T-helper 1 cell treated with Interleukin-12 subunit alpha and Interleukin-12 subunit beta and Interleukin-4 antibody, amounts not matched to agents 30 μg/mL and 1 μg/mL, for 36 hours (primary cell): ENCODE measurements at regions not wholly inside any gene's neighbourhood (a gene's known extent, or its start where the extent isn't known, plus 50 kb on each side); places are given as distances from the start of the nearest gene placed in this dataset.

Experiments used
- H3K27ac Mint-ChIP-seq: one replicate; pipeline ENCODE4 v1.8.0; 2021; ENCODE audit warnings: mild to moderate bottlenecking, mixed read lengths
- H3K27me3 Mint-ChIP-seq: one replicate; pipeline ENCODE4 v1.8.0; 2021; ENCODE audit warnings: low read depth, mixed read lengths
- H3K36me3 Mint-ChIP-seq: one replicate; pipeline ENCODE4 v1.8.0; 2021; ENCODE audit warnings: low read depth, mixed read lengths
- H3K4me1 Mint-ChIP-seq: one replicate; pipeline ENCODE4 v1.8.0; 2021; ENCODE audit warnings: low read depth, mixed read lengths
- H3K4me3 Mint-ChIP-seq: one replicate; pipeline ENCODE4 v1.8.0; 2021; ENCODE audit warnings: mild to moderate bottlenecking, moderate library complexity, mixed read lengths
- H3K9me3 Mint-ChIP-seq: one replicate; pipeline ENCODE4 v1.8.0; 2021; ENCODE audit warnings: mixed read lengths

DNA sequence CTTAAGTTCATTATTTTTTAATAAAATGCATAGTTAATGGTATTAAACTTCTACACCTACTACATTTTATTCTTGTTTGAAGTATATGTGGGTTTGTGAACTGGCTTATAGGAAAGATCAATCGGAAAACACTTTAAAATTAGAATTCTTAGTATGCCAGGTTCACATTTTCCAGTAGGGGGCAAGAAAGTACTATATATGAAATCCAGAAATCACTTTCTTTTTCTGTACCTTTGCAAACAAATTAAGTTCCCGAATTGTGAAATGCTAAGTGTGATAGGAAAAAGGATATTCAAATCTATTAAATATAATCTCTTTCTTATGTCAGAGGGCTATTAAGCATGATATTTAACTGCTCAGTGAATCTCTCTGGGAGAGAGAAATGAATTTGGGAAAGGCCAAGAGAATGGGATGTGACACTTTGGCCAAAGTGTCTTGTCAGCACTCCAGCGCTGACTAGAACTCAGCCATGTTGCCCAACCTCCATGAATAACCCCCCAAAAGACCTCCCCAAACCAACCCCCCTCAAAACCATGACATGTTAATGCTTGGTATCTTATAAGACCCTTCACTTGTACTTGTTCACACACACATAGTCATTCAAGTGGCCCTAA, 122.6 kb upstream of the SLC10A2 start:
- H3K27me3 Mint-ChIP-seq, result no peaks in the 10 kb centered on the region
- H3K4me3 Mint-ChIP-seq, result no peak overlapping the region
- H3K4me1 Mint-ChIP-seq, result no peaks in the 10 kb centered on the region
- H3K9me3 Mint-ChIP-seq, result no peaks in the 10 kb centered on the region
- H3K36me3 Mint-ChIP-seq, result no peaks in the 10 kb centered on the region
- no peak overlapping the region for H3K27ac Mint-ChIP-seq

DNA sequence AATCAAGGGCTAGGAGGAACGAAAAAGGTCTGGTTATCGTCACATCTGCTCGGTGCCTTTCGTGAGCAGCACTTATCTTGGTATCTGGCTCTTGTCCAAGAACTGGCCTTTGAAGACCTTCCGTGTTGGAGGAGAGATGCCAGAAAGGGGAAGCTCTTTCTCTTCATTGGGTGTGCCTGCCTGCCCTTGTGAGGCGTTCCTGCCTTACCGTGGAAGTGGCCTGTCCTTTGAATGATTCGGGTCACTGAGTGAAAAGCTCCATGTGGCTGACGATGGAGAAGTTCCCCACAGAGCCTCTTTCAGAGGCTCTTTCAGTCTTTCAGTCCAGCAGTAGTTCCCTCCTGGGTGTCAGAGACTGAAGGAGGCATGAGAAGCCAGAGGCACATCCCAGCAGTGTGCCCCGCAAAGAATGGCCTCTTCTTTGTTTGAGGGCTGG, 121.5 kb upstream of the SLC10A2 start:
- Mint-ChIP-seq H3K27me3 (no peaks in the 10 kb centered on the region), H3K4me1 (no peaks in the 10 kb centered on the region), H3K27ac (no peak overlapping the region), H3K36me3 (no peaks in the 10 kb centered on the region), H3K4me3 (no peak overlapping the region), H3K9me3 (no peaks in the 10 kb centered on the region)

GRCh38 chr13:103184413-103184812, 118.2 kb upstream of the SLC10A2 start:
- Mint-ChIP-seq H3K36me3 (no peaks in the 10 kb centered on the region), H3K9me3 (no peaks in the 10 kb centered on the region), H3K27ac (no peak overlapping the region), H3K4me3 (no peak overlapping the region), H3K27me3 (no peaks in the 10 kb centered on the region), H3K4me1 (no peaks in the 10 kb centered on the region)

GRCh38 chr13:103178986-103179943, 113.0 kb upstream of the SLC10A2 start:
- no peaks in the 10 kb centered on the region for H3K27me3 Mint-ChIP-seq
- no peak overlapping the region for H3K27ac Mint-ChIP-seq
- no peaks in the 10 kb centered on the region for H3K36me3 Mint-ChIP-seq
- H3K9me3 Mint-ChIP-seq, result peaks cover 4% of the 10 kb centered on the region
- no peaks in the 10 kb centered on the region for H3K4me1 Mint-ChIP-seq
- no peak overlapping the region for H3K4me3 Mint-ChIP-seq

DNA sequence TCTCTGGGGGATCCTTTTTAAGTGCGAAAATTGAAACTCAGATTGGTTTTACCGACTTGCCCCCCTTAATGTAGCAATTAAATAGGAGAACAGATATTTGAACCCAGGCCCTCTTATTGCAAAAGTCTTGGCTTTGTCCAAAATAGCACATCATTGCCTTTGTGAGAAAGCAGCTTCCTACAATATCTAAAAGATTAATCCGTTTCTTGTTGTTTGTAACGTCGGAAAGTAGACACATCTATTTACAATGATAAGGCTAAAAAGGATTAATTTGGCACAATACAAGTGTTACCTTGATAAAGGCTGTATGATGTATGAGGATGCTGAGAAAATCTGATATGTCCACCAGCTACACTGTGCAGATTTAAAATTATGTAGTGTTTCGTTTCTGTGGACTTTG, 108.7 kb upstream of the SLC10A2 start:
- peaks cover 4% of the 10 kb centered on the region for H3K9me3 Mint-ChIP-seq
- H3K4me1 Mint-ChIP-seq, result no peaks in the 10 kb centered on the region
- no peaks in the 10 kb centered on the region for H3K27me3 Mint-ChIP-seq
- H3K36me3 Mint-ChIP-seq, result no peaks in the 10 kb centered on the region
- no peak overlapping the region for H3K4me3 Mint-ChIP-seq
- H3K27ac Mint-ChIP-seq, result no peak overlapping the region

DNA sequence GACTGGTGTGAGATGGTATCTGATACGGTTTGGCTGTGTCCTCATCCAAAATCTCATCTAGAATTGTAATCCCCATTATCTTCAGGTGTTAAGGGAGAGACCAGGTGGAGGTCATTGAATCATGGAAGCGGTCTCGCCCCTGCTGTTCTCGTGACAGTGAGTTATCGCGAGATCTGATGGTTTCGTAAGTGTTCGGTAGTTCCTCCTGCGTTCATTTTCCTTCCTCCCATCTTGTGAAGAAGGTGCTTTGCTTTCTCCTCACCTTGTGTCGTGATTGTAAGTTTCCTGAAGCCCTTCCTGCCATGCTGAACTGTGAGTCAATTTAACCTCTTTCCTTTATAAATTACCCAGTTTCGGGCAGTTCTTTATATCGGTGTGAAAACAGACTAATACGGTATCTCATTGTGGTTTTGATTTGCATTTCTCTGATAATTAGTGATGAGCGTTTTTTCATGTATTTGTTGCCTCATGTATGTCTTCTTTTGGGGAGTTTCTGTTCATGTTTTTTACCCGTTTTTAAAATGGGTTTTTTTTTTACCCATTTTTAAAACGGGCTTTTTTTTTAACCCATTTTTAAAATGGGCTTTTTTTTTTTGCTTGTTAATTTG, 102.8 kb upstream of the SLC10A2 start:
- H3K27me3 Mint-ChIP-seq, result no peaks in the 10 kb centered on the region
- no peak overlapping the region for H3K4me3 Mint-ChIP-seq

DNA sequence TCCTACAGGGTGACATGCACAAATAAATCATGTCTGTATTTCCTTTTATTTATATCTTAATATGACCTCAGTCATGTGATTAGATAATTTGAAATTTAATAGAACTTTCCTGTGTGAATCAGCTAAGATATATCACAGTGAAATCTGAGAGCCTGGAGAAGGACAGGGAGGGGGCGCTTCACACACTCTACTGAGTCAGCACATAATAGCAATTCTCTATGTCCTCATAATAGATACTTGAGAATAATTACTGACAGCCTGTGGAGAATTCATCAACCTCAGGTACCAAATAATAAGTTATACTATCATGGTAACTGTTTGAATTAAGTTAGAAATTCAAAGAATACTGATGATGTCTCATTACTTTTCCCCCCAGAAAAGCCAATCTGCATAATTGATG, 98.0 kb upstream of the SLC10A2 start:
- no peaks in the 10 kb centered on the region for H3K4me1 Mint-ChIP-seq
- H3K36me3 Mint-ChIP-seq, result no peaks in the 10 kb centered on the region
- H3K4me3 Mint-ChIP-seq, result no peak overlapping the region
- H3K27me3 Mint-ChIP-seq, result no peaks in the 10 kb centered on the region
- H3K27ac Mint-ChIP-seq, result no peak overlapping the region
- no peaks in the 10 kb centered on the region for H3K9me3 Mint-ChIP-seq

More for the DNA sequence above, 102.8 kb upstream of the SLC10A2 start:
- Mint-ChIP-seq H3K9me3 (no peaks in the 10 kb centered on the region), H3K27ac (no peak overlapping the region), H3K36me3 (no peaks in the 10 kb centered on the region), H3K4me1 (no peaks in the 10 kb centered on the region)

DNA sequence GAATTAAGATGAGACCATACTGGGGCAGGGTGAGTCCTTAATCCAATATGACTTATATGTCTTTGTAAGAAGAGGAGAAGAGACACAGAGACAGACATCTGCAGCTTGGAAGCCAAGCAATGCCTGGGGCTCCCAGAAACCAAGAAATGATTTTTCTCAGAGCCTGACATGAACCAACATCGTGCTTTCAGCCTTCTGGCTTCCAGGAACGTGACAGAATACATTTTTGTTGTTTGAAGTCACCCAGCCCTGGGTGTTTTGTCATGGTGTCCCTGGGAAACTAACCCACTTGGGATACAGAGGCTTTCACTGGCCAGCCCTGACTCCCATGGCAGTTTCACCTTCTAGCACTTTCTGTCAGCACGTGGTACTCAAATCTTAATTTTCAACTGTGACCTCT, 95.3 kb upstream of the SLC10A2 start:
- no peaks in the 10 kb centered on the region for H3K4me1 Mint-ChIP-seq
- no peaks in the 10 kb centered on the region for H3K27me3 Mint-ChIP-seq
- no peaks in the 10 kb centered on the region for H3K36me3 Mint-ChIP-seq
- no peak overlapping the region for H3K27ac Mint-ChIP-seq
- H3K9me3 Mint-ChIP-seq, result no peaks in the 10 kb centered on the region
- H3K4me3 Mint-ChIP-seq, result no peak overlapping the region

DNA sequence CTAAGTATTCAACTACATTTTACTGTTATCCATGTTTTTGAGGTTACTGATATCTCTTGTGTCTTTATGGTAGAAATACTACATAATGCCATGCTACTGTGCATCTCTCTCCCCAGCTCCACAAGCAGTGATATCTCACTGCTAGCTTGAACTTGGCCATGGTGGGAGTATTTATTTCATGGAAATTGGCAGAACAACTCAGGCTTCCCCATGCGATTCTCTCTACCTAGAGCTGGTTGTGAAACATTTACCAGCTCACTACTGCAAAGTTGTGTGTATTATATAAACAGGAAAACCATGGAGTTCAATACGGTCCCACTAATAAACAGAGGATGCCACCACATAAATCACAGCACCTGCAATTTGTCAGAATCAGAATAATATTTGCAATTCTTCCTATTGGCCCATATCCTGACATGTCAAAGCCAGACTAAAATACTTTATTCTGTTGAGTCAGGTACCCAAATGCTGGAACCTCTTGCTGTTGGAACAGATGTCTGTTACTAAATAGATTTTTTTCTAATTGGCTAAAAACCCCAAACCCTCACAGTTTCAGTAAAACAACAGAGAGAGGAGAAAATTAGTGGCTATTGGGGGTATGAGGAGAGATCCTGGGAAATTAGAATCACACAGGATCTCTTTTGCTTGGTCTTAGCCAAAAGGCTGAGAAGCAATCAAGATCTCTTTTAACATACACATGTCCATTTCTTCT, 91.4 kb upstream of the SLC10A2 start:
- no peak overlapping the region for H3K27ac Mint-ChIP-seq
- no peaks in the 10 kb centered on the region for H3K4me1 Mint-ChIP-seq
- H3K27me3 Mint-ChIP-seq, result no peaks in the 10 kb centered on the region
- H3K36me3 Mint-ChIP-seq, result no peaks in the 10 kb centered on the region
- no peaks in the 10 kb centered on the region for H3K9me3 Mint-ChIP-seq
- no peak overlapping the region for H3K4me3 Mint-ChIP-seq

- Mint-ChIP-seq H3K4me1 (no peaks in the 10 kb centered on the region), H3K4me3 (no peak overlapping the region), H3K36me3 (no peaks in the 10 kb centered on the region), H3K9me3 (no peaks in the 10 kb centered on the region), H3K27ac (no peak overlapping the region), H3K27me3 (no peaks in the 10 kb centered on the region)
These were observed 90.8 kb upstream of the SLC10A2 start for GRCh38 chr13:103157016-103157415.

DNA sequence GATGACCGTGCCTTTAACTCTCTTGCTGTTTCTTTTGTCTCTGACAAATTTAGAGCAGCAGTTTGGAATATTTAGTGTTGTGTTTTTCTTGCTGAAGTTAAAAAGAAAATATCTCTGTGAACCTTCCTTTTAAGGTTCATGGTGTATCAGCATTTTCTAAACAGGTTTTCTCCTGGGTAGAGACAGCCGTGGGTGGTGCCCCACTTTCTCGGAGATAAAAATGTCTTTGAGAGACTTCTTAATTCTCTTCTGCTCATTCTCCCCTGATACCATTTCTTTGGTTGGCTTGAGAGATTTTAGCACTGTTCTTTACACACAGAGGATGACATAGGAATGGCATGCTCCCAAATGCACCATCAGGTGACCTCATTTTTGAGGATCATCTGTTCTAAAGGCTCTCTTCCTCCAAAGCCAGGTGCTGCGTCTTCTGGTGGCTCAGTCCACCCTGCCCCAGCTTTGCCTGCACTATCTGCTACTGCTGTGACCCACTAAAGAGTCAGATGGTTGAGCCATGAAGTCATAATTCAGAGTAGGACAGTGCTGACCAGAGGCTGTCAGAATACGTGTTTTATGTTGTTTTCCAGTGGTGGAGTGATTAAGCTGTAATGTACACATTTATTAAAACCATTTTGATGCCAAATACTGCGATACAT, 90.3 kb upstream of the SLC10A2 start:
- Mint-ChIP-seq H3K4me3 (no peak overlapping the region), H3K9me3 (no peaks in the 10 kb centered on the region), H3K27ac (no peak overlapping the region), H3K27me3 (no peaks in the 10 kb centered on the region), H3K4me1 (no peaks in the 10 kb centered on the region), H3K36me3 (no peaks in the 10 kb centered on the region)

- H3K9me3 Mint-ChIP-seq, result no peaks in the 10 kb centered on the region
These were observed 87.2 kb upstream of the SLC10A2 start for GRCh38 chr13:103153466-103153865.

DNA sequence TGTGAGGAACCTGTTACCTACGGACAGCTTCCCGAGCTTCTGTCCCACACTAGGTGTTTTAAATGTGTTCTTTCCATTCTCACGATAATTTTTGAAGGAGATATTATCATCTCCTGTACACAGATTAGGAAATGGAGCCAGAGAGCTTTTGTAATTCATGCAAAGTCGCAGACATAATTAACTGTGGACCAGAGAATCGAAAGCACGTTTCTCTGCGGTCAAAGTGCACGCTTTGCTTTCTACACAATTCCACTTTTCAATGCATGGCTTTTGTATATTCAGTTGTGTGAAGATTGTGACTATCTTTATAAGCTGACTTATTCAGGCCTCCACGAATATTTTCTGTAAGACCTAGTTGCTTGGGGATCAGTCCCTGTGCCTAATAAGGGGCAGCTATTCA, 81.7 kb upstream of the SLC10A2 start:
- H3K9me3 Mint-ChIP-seq, result no peaks in the 10 kb centered on the region
- no peak overlapping the region for H3K27ac Mint-ChIP-seq
- no peaks in the 10 kb centered on the region for H3K27me3 Mint-ChIP-seq
- H3K4me3 Mint-ChIP-seq, result no peak overlapping the region
- no peaks in the 10 kb centered on the region for H3K4me1 Mint-ChIP-seq
- H3K36me3 Mint-ChIP-seq, result no peaks in the 10 kb centered on the region

More at GRCh38 chr13:103153466-103153865, 87.2 kb upstream of the SLC10A2 start:
- no peaks in the 10 kb centered on the region for H3K27me3 Mint-ChIP-seq
- no peaks in the 10 kb centered on the region for H3K4me1 Mint-ChIP-seq
- no peak overlapping the region for H3K4me3 Mint-ChIP-seq
- no peaks in the 10 kb centered on the region for H3K36me3 Mint-ChIP-seq
- no peak overlapping the region for H3K27ac Mint-ChIP-seq

GRCh38 chr13:103145442-103145841, 79.2 kb upstream of the SLC10A2 start:
- H3K27ac Mint-ChIP-seq, result no peak overlapping the region
- H3K9me3 Mint-ChIP-seq, result no peaks in the 10 kb centered on the region
- no peaks in the 10 kb centered on the region for H3K4me1 Mint-ChIP-seq
- no peaks in the 10 kb centered on the region for H3K36me3 Mint-ChIP-seq
- H3K4me3 Mint-ChIP-seq, result no peak overlapping the region
- no peaks in the 10 kb centered on the region for H3K27me3 Mint-ChIP-seq
